HFFc6 (cell line): ENCODE measurements at regions not wholly inside any gene's neighbourhood (a gene's known extent, or its start where the extent isn't known, plus 50 kb on each side); places are given as distances from the start of the nearest gene placed in this dataset.

Source experiments
- DNase-seq: peaks from one replicate; pipeline ENCODE4 v3.0.0-alpha.2; 2018
- H3K27ac Mint-ChIP-seq: 2 replicates; pipeline ENCODE4 v1.8.0; 2020; ENCODE audit warnings: mild to moderate bottlenecking, mixed read lengths
- H3K27me3 Mint-ChIP-seq: 2 replicates; pipeline ENCODE4 v1.8.0; 2021; ENCODE audit warnings: mild to moderate bottlenecking, moderate library complexity, mixed read lengths; ENCODE audit not compliant: insufficient read depth
- H3K36me3 Mint-ChIP-seq: 2 replicates; pipeline ENCODE4 v1.8.0; 2021; ENCODE audit warnings: low read depth, mixed read lengths
- H3K4me1 Mint-ChIP-seq: 2 replicates; pipeline ENCODE4 v1.8.0; 2020; ENCODE audit warnings: low read depth, mixed read lengths
- H3K4me3 Mint-ChIP-seq: 2 replicates; pipeline ENCODE4 v1.8.0; 2020; ENCODE audit warnings: mild to moderate bottlenecking, moderate library complexity, mixed read lengths
- H3K9me3 Mint-ChIP-seq: 2 replicates; pipeline ENCODE4 v1.8.0; 2020; ENCODE audit warnings: mild to moderate bottlenecking, mixed read lengths
- TF ChIP-seq, protein P1 (sequence below): fragments of 200-600 bp; sonication (generic); IDR thresholded peaks from 2 replicates; pipeline ENCODE4 v1.5.0; 2021; ENCODE audit warnings: antibody characterized with exemption, mild to moderate bottlenecking

DNA sequence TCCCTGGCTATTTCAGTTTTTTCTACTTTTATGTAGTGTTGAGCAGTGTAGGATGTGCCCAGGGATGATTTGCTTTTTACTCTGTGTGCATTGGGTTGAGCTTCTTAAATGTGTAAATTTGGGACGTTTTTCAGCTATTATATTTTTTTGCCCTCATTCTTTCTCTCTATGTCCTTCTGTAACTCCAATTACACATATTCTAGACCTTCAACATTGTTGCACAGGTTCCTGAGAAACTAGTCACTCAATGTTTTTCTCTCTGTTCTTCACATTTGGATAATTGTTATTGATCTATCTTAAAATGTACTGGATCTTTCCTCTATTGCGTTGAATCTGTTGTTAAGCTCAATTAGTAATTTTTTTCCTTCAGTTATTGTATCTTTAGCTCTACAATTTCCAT is 162.7 kb upstream of the TCF21 start:
- peaks cover 32% of the 10 kb centered on the region for H3K36me3 Mint-ChIP-seq
- no peak overlapping the region for H3K4me3 Mint-ChIP-seq
- TF ChIP-seq, protein P1, sequence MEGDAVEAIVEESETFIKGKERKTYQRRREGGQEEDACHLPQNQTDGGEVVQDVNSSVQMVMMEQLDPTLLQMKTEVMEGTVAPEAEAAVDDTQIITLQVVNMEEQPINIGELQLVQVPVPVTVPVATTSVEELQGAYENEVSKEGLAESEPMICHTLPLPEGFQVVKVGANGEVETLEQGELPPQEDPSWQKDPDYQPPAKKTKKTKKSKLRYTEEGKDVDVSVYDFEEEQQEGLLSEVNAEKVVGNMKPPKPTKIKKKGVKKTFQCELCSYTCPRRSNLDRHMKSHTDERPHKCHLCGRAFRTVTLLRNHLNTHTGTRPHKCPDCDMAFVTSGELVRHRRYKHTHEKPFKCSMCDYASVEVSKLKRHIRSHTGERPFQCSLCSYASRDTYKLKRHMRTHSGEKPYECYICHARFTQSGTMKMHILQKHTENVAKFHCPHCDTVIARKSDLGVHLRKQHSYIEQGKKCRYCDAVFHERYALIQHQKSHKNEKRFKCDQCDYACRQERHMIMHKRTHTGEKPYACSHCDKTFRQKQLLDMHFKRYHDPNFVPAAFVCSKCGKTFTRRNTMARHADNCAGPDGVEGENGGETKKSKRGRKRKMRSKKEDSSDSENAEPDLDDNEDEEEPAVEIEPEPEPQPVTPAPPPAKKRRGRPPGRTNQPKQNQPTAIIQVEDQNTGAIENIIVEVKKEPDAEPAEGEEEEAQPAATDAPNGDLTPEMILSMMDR = no peak
- peaks cover 23% of the 10 kb centered on the region for H3K9me3 Mint-ChIP-seq
- no peak overlapping the region for H3K27ac Mint-ChIP-seq
- DNase-seq = no peak
- no peaks in the 10 kb centered on the region for H3K27me3 Mint-ChIP-seq
- peaks cover 40% of the 10 kb centered on the region for H3K4me1 Mint-ChIP-seq

DNA sequence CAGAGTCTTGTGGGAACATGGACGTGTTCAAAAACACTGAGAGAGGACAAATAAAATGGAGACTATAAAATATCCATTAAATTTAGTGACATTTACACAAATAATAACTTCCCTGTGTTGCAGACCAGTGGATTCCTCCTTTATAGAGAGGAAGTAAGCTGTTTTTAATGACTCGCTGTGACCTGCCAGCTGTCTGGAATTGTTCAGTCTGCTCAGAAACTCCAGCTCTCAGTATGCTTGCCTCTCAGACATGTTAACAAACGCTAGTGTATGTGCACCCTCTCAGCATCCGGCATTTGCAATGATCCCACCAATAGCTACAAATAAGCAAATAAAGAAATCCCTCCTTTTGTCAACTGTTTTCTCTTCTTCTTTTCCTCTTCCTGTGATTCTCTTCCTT is 158.0 kb upstream of the TCF21 start:
- peaks cover 16% of the 10 kb centered on the region for H3K4me1 Mint-ChIP-seq
- no peak for DNase-seq
- peaks cover 30% of the 10 kb centered on the region for H3K36me3 Mint-ChIP-seq

DNA sequence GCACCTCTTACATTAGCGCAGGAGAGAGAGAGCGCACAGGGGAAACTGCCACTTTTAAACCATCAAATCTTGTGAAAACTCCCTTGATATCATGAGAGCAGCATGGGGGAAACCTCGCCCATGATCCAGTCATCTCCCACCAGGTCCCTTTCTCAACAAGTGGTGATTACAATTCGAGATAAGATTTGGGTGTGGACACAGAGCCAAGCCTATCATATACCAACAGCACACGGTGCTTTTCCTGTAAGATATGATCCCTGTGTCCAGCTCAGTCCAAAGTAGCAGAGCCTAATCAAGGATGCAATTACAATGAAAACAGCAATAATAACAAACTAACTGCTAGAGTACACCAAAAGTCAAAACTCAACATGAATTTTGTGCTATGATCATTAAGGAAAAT is 148.7 kb upstream of the TCF21 start:
- no peak for DNase-seq
- no peak overlapping the region for H3K4me3 Mint-ChIP-seq
- H3K36me3 Mint-ChIP-seq = no peaks in the 10 kb centered on the region
- no peaks in the 10 kb centered on the region for H3K9me3 Mint-ChIP-seq
- TF ChIP-seq, protein P1 = no peak
- no peaks in the 10 kb centered on the region; the same call in 1 of the 2 replicates for H3K27me3 Mint-ChIP-seq
- H3K27ac Mint-ChIP-seq = no peak overlapping the region
- peaks cover 10% of the 10 kb centered on the region for H3K4me1 Mint-ChIP-seq

More for the DNA sequence above, 158.0 kb upstream of the TCF21 start:
- peaks cover 26% of the 10 kb centered on the region for H3K9me3 Mint-ChIP-seq
- TF ChIP-seq, protein P1 = no peak
- no peak overlapping the region for H3K27ac Mint-ChIP-seq
- no peaks in the 10 kb centered on the region for H3K27me3 Mint-ChIP-seq
- no peak overlapping the region for H3K4me3 Mint-ChIP-seq

DNA sequence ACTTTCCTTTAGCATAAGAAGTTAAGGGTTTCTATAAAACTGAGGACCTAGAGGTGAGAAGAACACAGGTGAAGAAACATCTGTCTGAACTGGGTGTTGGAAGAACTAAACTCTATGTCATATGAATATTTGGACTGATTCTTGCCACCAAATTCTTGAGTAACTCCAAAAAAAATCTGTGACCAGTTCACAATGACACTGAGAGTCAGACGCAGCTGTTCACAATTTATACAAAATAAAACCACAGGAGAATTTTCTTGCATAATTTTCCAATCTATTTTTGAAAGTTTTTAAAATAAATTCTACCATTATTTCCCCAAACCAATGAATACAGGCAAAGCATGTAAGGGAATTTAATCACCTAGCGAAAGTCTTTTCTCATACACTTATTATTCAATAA is 148.1 kb upstream of the TCF21 start:
- peaks cover 16% of the 10 kb centered on the region for H3K4me1 Mint-ChIP-seq
- no peak overlapping the region for H3K4me3 Mint-ChIP-seq
- no peaks in the 10 kb centered on the region for H3K36me3 Mint-ChIP-seq
- DNase-seq = no peak
- TF ChIP-seq, protein P1 = no peak
- no peak overlapping the region for H3K27ac Mint-ChIP-seq
- no peaks in the 10 kb centered on the region for H3K9me3 Mint-ChIP-seq
- no peaks in the 10 kb centered on the region; the same call in 1 of the 2 replicates for H3K27me3 Mint-ChIP-seq

DNA sequence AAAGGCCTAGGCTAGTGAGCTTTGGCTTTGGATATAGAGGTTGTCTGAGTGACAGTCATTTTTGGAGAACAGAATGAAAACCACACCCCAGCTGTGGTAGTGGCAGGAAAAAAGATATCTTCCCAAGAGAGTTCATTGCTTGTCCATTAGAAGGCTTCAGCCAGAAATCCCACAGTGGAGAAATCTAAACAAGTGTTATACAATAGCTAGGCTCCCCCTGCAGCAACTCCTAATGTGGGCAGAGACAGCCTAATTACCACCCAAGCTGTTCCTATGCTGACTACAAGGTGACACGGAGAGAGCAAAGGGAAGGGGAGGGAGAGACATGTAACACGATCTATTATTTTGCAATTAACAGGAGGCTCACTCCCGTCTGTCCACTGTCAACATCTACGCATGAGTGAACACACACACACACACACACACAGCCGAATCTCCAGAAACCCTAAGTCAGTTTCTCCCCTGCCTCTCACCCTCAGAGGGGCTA is 147.5 kb upstream of the TCF21 start:
- Mint-ChIP-seq H3K27me3 (no peaks in the 10 kb centered on the region; the same call in 1 of the 2 replicates), H3K4me1 (peaks cover 19% of the 10 kb centered on the region), H3K27ac (no peak overlapping the region), H3K36me3 (peaks cover 2% of the 10 kb centered on the region), H3K4me3 (no peak overlapping the region), H3K9me3 (no peaks in the 10 kb centered on the region)
- TF ChIP-seq, protein P1 = no peak
- DNase-seq = no peak

DNA sequence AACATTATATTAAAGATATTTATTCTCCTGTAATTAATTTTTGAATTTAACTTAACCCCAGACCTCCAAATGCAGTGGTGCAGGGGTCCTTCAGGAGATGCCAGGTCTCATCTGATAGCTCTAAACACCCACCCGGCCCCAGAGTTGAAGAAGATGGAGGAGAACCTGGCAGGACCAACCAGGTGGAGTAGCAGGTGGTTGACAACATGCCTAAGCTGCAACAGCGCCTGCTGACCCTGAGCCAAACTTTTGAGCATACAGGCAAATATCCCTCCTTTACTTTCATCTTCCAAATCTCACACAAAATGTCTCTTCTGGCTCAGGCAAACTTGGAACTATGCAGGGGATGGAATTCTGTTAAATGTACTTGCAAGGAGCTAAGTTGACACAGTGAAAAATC is 145.3 kb upstream of the TCF21 start:
- DNase-seq = no peak
- TF ChIP-seq, protein P1 = no peak
- Mint-ChIP-seq H3K27ac (no peak overlapping the region), H3K9me3 (no peaks in the 10 kb centered on the region), H3K27me3 (no peaks in the 10 kb centered on the region; the same call in 1 of the 2 replicates), H3K4me3 (no peak overlapping the region), H3K36me3 (peaks cover 5% of the 10 kb centered on the region), H3K4me1 (peaks cover 21% of the 10 kb centered on the region)
